ENCODE measurements at regions not wholly inside any gene's neighbourhood (a gene's known extent, or its start where the extent isn't known, plus 50 kb on each side); places are given as distances from the start of the nearest gene placed in this dataset.

DNA sequence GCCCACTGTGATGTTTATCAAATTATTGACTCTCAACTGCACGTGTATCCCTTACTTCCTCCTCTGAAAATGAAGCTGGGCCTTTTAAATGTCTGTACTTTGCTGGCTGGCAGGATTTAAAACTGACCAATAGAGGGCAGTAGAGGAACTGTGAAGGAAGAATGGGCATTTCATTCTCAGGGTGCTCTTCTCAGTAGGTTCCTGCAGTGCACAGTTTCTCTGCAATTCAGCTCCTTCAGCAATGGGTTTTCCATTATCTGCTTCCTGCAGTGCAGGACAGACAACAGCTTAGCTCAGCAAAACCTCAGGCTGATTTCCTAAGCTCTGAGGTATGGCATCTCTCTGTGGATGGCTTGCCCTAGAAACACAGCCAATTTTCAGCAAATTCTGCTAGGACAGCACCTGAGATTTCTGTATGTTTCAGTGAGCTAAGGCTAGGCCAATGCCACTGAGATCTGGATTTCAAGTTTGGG is 298.4 kb upstream of the PRDM9 start:
- TF ChIP-seq, protein P1, sequence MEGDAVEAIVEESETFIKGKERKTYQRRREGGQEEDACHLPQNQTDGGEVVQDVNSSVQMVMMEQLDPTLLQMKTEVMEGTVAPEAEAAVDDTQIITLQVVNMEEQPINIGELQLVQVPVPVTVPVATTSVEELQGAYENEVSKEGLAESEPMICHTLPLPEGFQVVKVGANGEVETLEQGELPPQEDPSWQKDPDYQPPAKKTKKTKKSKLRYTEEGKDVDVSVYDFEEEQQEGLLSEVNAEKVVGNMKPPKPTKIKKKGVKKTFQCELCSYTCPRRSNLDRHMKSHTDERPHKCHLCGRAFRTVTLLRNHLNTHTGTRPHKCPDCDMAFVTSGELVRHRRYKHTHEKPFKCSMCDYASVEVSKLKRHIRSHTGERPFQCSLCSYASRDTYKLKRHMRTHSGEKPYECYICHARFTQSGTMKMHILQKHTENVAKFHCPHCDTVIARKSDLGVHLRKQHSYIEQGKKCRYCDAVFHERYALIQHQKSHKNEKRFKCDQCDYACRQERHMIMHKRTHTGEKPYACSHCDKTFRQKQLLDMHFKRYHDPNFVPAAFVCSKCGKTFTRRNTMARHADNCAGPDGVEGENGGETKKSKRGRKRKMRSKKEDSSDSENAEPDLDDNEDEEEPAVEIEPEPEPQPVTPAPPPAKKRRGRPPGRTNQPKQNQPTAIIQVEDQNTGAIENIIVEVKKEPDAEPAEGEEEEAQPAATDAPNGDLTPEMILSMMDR (conservative IDR thresholded peaks at IDR 0.05): peak; percentile 79
- TF ChIP-seq EZH2 (IDR thresholded peaks at IDR 0.05; ENCODE audit: low read depth): no peak

Measured in PC-9 (cell line).